LHCN-M2 (cell line): ENCODE measurements at regions not wholly inside any gene's neighbourhood (a gene's known extent, or its start where the extent isn't known, plus 50 kb on each side); places are given as distances from the start of the nearest gene placed in this dataset.

Experiments
- DNase-seq: peaks from one replicate; pipeline ENCODE4 v3.0.0-alpha.2; 2012; ENCODE audit warnings: low read depth

DNA sequence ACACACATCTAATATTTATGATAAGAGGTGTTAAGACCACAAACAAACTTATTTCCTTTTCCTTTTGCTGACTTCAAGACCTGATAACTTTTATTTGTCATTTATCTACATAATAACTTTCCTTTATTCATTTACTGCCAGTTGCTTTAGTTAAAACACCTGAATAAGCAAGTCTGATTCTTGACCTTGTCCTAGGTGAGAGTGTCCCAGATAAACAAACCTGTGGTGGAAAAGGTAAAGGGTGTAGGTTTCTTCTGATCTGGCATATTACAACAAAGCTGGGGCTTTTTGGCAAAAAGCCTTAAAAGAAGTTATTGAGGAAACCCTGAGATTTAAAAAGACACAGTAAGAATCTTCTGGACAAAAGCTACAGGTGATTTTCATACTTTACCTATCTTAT is 191.5 kb downstream of the ZBBX start:
- no peak for DNase-seq

DNA sequence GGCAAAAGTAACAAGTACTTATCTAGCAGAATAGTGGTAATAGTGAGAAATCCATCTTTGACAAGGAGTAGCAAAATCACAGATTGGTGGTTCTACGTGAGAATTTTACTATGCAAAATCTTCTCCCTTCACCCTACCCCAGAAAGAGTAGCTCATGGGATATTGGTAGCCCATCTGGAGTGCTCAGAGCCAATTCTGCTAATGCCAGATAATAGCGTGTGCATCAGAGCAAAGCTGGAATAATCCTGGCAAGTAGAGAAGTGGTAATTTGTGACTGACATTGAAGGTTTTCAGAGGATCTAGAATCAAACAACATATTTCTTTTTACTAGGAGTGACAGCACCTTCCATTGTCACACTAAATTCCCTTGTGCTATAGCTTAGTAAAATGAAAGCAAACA is 192.9 kb downstream of the ZBBX start:
- no peak for DNase-seq

GRCh38 chr3:167184511-167184910 is 195.6 kb downstream of the ZBBX start:
- no peak for DNase-seq

DNA sequence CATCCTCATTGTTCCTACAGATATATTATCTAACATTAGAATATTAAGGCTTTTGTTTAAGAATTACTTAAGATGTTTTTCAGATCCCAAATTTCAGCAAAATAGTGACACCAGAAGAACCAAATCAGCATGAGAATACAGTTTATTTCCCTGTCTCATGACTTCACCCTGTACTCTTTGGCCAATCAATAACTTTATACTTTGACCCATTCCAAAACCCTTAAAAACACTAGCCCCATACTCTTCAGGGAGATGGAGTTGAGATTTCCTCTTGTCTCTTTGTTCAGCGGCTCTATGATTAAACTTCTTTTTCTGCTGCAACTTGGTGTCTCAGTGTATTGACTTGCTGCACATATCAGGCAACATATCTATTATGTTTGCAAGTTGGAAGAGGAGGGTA is 207.7 kb downstream of the ZBBX start:
- no peak for DNase-seq

DNA sequence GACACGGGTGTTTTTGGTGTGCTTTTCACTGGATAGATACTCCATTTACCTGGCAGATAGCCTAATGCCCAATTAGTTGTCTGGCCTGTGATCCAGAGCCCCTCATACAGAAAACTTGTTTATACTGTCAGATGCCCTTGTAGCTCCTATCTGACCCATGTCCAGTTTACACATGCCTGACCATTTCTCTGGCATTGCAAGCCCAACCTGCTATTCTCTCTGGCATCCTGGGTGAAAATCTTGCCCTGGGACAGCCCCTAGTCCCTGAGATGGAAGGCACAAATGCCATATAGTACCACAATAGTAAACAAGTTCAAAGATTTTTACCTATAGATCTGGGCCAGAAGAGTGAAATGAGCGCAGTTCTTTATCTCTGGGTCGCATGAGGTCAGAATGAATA is 212.6 kb downstream of the ZBBX start:
- DNase-seq = no peak

GRCh38 chr3:167166594-167167253 is 213.4 kb downstream of the ZBBX start:
- DNase-seq = no peak

GRCh38 chr3:167166012-167166411 is 214.1 kb downstream of the ZBBX start:
- no peak for DNase-seq

DNA sequence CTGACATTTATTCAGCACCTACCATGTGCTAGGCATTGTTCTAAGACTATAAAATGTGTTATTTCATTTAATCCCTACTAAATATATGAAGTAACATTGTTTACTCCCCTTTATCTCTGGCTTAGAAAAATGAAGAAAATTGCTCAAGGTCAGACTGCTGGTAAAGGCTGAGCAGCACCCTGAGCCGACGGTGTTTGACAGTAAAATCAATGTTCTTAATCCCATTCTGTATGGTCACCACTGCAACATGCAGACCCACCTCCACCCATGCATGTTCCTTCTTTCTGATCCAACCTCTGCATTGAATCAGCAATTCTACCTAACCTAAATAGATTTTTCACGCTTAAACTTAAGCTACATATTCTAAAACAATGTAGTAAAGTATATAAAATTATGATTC is 216.5 kb downstream of the ZBBX start:
- no peak for DNase-seq

GRCh38 chr3:167162083-167162482 is 218.0 kb downstream of the ZBBX start:
- DNase-seq = no peak

DNA sequence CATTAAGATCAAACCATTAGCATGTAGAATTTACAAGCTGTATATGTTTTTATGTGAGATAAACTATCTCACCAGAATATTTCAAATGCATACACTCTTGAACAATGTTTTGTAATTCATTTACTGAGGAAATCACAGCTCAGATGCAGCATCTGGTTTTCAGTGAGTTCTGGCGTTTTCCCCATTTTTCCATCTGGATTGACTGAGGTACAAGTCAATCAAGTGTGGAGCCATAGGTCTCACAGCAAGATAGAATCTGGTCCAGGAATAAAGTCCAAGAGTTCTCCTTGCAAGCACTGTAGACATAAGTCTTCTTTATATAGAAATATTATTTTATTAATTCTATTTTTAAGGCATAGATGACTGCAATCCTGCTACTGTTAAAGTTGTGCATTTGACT is 219.3 kb downstream of the ZBBX start:
- DNase-seq = no peak

DNA sequence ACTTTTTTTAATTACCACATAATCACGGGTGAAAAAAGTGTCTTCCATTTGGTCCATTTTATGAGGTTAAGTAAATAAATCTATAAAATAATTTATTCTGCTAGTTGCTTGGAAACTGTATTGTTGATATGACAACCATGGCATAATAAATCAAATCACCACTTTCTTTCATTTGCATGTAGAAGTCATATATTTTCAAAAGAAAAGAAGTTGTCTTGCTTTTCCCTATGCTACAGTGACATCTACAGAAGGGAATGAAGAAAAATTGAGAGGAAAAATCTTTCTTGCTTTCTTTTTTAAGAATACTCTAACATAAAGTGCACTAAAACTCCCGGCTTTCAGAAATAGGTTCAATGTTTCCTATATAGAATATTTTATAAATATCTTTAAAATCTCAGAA is 228.5 kb downstream of the ZBBX start:
- DNase-seq = no peak

DNA sequence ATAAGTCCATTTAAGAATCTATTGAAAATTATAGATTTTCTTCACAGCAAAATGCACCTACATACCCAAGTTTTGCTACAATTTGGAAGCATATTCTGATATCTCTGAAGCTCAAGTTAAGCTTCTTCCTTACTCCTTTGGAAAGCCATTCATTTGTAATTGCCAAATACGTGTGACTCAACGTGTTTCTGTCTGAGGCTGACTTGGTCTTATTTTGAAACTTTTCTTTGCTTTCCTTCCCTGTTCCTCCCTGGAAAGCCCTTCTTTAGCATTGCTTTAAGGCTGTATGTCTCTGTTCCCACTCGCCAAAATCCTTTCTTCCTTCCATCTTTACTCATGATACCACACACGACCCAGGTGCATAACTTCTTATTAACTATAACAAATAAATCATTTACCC is 232.0 kb downstream of the ZBBX start:
- no peak for DNase-seq

DNA sequence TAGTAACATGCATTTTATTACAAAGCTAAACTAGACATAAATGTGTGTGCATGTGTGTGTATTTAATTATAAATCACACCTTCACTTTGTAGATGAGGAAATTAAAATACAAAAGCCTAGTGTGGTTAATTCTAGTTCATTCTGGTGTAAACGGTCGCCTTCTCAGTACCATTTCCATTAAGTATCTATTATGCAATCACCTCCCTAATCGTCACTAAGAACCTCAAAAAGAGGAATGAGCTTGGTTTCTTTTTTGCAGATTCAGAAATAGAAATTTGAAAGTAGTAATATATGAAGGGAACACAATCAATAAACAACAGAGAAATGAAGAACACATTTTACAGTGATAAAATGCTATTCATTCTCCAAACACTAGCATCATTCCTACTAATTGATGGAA is 233.2 kb downstream of the ZBBX start:
- DNase-seq = no peak

DNA sequence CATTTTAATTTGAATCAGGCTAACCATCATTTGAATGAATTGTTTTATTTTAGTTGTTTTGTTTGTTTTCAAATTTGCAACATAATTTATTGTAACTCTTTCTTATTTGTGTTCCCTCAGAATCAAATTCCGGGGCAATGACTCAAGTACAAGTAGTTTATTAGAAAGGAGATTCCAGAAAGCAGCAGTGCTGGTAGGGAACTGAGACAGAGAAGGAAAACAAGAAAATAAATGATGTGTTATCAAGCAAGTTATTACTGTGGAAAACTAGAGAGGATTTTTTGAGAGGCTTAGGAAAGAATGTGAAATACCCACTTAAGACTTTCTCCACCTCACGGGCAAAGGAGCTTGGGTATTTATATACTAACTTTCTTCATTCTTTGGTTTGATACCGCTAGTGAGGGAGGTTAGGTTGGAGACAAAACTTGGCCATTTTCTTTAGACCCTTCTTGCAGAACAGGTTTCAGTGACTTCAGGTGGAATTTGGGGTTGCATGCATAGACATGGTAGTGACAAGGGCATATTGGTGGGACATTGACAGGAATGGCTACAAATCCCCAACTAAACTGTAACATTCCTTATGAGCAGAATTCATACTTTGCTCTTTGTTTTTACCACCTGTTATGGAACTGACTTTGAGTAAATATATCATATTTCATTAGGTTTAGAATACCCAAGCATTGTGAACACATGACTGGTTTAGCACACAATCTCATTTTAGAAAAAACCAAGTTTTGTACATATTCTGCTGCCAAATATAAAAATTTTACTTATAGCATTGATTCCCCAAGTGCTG is 254.3 kb downstream of the ZBBX start:
- DNase-seq = no peak

DNA sequence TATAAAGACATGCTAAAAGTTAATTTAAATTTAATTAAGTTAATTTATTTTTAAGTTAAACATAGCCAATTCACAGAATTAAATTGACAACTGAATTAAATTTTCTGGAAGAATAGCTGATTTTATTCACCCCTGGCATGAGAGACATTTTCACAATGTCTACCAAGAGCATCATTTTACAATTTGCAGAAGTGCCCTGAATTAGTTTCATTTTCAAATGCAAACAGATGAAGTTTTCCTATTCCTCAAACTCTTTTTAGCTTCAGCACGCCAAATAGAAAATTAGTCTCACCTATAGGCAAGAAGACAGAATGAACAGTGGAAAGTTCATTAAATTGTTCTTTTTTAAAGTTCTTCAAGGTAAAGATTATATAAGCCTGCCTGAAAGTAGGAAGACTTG is 259.3 kb downstream of the ZBBX start:
- DNase-seq = no peak

- DNase-seq = no peak
Observed at GRCh38 chr3:167116120-167116922, 263.8 kb downstream of the ZBBX start.

- no peak for DNase-seq
Observed at GRCh38 chr3:167115331-167115934, 264.7 kb downstream of the ZBBX start.

DNA sequence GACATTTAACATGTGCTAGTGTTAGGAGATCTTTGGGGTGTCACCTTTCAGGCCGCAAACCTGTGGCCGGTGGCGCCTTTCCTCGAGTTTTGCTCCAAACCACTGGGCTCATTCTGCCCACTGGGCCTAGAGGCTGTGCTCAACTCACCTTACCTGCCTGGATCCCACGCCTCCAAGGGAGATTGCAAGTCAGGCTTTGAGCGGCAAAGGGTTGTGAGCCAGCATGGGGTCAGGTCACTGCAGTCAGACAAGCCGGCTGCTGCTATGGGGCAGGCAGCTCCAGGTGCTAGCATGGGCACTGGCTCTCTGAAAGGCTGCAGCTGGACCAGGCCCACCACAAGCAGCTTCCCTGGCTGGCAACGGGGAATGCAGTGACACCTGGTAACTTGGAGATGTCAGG is 265.5 kb downstream of the ZBBX start:
- DNase-seq = no peak

- DNase-seq = no peak
Observed at GRCh38 chr3:167113035-167113830, 266.9 kb downstream of the ZBBX start.

- DNase-seq = no peak
Observed at GRCh38 chr3:167110901-167111300, 269.2 kb downstream of the ZBBX start.

- DNase-seq = no peak
Observed at GRCh38 chr3:167109746-167110145, 270.4 kb downstream of the ZBBX start.
